Stimulated activated CD4-positive, alpha-beta T cell treated with anti-CD3 and anti-CD28 coated beads, Interleukin-1b, Interleukin-23, amount 100 ng/mL, for 24 hours (primary cell): ENCODE measurements at regions not wholly inside any gene's neighbourhood (a gene's known extent, or its start where the extent isn't known, plus 50 kb on each side); places are given as distances from the start of the nearest gene placed in this dataset.

ENCODE experiments used
- DNase-seq, 4 experiments: peaks; one replicate each; pipeline ENCODE4 v3.0.0-alpha.2; 2020; ENCODE audit warnings: low read depth in 4 of 4, low spot score in 1 of 4

GRCh38 chr12:69129017-69129416 lies 110.4 kb upstream of the CPSF6 start:
- DNase-seq = no peak

DNA sequence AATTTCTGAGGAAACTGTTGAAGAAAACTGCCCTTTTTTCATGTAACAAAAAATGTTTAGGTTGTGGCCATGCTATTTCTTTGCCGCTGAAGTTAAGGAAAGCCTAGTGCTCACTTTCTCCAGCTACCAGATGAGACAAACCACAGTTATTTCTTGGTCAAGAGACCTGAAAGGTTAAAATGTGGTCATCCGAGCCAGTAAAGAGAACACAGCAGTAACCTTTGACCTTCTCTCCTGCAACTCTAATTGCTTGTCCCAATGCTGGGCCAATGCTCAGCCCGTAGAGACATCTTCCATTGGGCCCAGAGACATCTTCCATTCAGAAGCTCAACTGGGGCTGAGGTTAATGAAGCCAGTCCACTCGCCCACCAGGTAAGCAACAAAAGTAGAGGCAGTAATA lies 109.8 kb upstream of the CPSF6 start:
- no peak for DNase-seq

DNA sequence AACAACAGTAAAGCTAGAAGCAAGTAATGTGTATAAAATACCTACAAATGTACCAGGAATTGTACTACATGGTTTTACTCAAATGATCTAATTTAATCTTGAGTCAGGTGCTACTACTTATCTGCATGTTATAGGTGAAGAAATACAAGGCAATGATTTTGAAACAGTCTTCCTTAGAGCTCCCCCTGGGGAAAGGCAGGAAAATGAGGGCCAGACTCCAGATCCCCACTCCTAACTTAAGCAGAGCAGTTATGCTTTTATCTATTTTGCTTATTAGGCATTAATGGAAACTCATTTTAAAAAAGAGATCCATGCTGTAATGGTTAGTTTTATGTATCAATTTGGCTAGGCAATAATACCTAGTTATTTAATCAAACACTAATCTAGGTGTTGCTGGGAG lies 109.3 kb upstream of the CPSF6 start:
- no peak for DNase-seq

- no peak for DNase-seq
These were observed 108.3 kb upstream of the CPSF6 start for GRCh38 chr12:69131077-69131476.

DNA sequence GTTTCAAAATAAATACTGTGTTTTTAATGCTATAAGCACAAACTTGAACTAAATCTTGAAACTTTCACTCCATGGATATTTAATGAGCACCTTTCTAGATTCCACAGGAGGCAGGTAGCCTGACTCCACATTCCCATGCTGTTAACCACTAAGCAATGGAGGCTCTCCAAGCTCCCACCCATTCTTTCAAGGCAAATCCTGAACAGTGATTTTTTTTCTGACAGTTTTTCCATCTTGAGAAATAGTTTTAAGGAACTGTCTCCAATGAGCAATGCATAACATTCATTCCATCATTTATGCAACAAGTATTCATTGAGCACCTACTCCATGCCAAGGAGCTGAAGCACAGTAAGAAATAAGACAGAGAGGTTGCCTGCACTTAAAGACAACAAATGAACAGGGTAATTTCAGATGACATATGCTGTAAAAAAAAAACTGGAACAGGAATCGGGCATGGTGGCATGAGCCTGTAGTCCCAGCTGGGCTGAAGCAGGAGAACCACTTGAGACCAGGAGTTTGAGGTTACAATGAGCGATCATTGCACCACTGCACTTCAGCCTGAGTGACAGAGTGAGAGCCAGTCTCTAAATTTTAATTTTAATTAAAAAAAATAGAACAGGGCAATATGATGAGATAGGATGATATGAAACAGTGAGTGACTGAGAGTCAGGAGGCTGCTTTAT lies 102.3 kb upstream of the CPSF6 start:
- no peak for DNase-seq

DNA sequence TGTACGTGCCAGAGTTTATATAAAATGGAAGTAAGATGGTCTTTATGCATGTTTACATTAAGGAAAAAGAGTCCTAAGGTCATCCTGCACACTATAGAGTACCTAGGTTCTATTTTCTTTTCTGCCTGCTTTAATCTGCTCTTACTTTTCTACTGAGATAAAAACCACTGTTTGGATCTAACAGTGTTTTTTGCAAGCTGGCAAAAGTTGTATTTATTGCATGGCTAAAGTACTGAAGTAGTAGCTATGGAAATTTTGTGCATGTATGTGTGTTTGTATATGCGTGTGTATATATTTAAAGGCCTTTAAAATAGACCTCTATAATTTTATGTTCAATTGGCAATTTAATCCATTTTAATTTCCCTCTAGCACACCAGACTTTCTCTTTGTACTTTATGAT lies 98.3 kb upstream of the CPSF6 start:
- DNase-seq = no peak

GRCh38 chr12:69149270-69149669 lies 90.1 kb upstream of the CPSF6 start:
- DNase-seq = no peak

GRCh38 chr12:69150083-69150795 lies 89.1 kb upstream of the CPSF6 start:
- DNase-seq = no peak

DNA sequence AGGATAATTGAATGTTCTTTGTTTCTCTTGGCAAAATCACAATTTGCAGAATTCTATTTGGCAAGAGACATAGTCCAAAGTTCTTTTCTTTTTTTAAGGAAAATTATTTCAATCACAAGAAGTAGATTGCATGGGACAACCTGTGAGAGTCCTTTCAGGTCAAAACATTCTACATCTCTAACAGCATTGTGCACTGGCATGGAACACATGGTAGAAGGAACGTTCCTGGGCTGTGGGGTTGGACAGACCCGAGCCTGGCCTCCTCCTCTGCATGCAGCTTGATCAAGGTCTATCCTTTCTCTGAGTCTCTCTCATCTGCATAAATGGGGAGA lies 88.6 kb upstream of the CPSF6 start:
- no peak for DNase-seq

DNA sequence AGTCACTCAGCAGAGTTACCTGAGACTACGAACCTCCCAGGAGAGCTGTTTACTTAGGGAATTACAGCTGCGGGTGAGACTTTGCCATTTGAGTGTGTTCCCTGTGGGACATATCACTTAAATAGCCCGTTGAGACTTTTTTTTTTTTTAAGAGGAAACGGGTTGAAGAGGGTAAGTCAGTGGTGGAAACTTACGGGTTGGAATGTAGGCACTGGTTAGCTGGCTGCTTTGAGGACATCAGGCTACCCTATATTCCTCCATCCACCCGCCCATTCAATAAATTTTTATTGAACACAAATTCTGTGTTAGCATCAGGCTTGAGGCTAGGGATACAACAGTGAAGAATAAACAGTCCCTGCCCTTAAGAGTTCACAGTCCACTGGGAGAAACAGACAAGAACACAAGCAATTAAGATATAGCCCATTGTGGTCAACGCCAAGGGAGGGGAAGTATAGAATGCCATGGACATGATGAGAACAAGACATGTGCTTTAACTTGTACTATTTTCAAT lies 88.1 kb upstream of the CPSF6 start:
- no peak for DNase-seq

- peak; percentile 56 to 64 (median 60) for DNase-seq
These were observed 84.6 kb upstream of the CPSF6 start for GRCh38 chr12:69154585-69155363.

- peak; percentile 79 to 88 (median 88) for DNase-seq
These were observed 82.2 kb upstream of the CPSF6 start for GRCh38 chr12:69157023-69157655.

DNA sequence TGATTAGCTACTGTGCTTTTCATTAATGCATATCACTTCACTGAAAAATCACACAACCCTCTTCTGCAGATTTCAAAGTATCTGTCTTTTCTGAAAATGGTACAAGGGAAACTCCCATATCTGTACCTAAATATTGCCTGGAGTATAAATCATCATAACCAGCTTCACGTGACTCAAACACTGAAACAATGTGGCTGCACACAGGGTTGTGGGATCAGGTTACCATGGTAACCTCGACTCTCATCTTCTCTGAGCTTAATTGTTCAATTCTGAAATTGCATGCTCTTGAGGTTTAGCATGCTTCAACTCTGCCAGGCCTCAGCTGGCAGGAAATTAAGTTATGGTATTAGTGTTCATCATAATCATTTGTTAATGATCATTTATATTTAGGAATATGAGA lies 77.5 kb upstream of the CPSF6 start:
- DNase-seq = peak; percentile 12 to 36 (median 14)

DNA sequence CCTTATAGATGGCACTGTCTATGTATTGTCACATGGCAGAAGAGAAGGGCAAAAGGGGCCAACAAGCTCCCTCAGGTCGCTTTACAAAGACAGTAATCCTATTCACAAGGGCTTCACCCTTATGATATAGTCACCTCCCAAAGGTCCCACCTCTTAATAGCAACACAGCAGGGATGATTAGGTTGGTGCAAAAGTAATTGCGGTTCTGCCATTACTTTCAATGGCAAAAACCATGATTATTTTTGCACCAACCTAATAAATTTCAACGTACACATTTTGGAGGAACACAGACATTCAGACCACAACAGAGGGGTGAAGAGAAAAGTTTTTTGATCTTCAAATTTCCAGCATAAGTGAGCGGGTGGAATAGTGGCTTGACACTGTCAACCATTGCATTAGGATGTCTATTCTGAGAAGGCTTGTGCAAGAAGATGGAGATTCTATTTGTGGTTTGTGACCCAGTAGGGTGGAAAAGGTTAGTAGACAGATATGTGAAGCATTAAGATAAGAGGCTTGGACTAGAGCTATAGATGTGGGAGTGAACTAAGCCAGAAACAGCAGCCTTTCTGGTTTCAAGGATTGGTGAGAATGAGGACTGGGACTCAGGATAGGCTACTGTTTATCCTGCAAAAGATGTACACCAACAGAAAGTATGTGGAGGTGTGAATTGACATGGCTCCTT lies 75.5 kb upstream of the CPSF6 start:
- DNase-seq = no peak

DNA sequence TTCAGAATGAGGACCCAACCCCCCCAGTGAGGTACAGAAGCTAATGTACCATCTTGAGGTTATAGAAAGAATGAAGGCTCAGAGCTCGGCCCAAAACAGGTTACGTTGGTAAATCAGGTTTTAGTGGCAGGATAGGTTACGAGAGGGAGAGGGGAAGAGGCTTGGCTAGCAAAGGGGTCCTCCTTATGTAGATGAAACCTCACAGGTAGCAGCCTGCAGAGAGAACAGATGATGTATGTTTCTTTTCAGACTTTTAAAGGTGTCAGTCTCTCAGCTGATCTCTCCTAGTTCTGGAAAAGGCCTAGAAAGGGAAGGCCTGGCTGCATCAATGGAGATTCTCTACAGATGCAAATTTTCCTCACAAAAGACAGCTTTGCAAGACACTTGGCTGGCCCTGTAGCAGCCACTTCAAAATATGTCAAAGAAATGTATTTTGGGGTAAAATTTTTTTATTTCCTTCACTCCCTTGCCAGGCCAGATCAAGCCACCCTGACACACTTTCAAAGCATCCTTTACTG lies 71.7 kb upstream of the CPSF6 start:
- no peak for DNase-seq

DNA sequence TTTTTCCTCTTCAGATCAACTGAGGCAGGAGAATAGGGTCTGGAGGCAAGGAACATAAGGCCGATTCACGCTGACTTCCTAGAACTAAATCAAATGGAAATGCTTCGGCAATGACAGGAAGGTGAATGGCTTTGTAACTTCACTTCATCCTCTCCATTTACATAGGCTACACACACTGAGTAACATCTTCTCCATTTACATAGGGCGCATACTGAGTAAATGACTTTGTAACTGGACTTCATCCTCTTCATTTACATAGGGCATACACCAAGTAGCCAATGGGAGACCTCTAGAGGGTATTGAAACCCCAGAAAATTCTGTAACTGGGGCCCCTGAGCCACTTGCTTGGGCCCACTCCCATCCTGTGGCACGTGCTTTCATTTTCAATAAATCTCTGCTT lies 71.0 kb upstream of the CPSF6 start:
- DNase-seq = no peak

- no peak for DNase-seq
These were observed 70.5 kb upstream of the CPSF6 start for GRCh38 chr12:69168828-69169227.

- DNase-seq = no peak
These were observed 69.1 kb upstream of the CPSF6 start for GRCh38 chr12:69170293-69170692.

DNA sequence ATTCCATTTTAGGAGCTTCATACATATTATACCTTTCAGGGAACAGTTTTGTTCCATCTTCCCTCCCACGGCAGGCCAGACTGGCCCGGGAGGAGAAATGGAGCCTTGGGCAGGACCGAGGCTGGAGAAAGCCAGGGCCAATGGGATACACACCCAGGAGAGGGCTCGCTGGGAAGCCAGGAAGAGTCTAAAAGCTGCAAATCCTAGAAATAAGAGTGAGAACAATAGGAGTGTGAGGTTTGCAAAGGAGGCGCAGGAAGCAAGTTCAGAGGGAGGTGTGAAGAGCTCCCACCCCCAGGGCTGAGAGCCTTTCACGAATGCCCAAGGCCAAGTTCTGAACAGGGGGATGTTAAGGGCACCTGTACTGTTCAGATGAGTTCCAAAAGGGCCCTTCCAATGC lies 67.5 kb upstream of the CPSF6 start:
- no peak for DNase-seq

DNA sequence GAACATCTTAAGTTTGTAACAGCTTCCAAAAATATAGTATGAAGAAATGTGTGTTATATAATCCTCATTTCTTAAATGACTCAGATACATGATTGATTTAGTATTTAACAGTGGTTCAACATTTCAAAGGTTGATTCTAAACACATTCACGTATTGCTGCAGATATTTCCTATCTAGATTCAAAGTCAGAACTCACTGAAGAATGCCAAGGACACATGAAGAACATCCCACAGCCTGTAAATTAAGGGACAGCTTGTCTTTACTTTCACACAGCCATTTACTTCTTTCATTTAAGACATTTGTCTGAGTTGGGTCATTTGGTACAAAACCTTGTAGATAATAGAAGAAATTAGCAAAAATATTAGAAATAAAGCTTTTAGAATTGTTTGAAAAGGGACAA lies 66.9 kb upstream of the CPSF6 start:
- DNase-seq = no peak

GRCh38 chr12:69173368-69173767 lies 66.0 kb upstream of the CPSF6 start:
- no peak for DNase-seq
